ENCODE measurements at regions not wholly inside any gene's neighbourhood (a gene's known extent, or its start where the extent isn't known, plus 50 kb on each side); places are given as distances from the start of the nearest gene placed in this dataset.

DNA sequence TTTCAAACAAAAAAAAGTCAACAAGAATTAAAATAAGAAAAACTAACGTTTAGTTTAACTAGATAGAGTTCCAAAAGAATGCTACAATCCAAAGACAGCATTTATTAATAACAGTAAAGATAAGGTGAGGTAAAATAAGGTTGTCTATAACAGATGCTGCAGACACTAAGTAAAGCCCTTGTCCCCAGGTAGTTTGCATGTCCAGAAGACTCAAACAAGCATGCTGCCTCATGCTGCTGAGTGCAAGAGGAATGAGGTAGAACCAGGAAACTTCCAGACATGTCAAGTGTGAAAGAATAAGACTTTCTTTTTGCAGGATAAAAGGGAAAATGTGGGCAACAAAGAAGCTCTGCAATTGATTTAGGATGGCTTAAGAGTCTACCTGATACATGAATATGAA lies 439.2 kb downstream of the PLOD2 start:
- TF ChIP-seq POLR2AphosphoS5 (IDR thresholded peaks at IDR 0.05) (no peak), POLR2A (IDR thresholded peaks at IDR 0.05) (no peak)
- TF ChIP-seq, protein P1, sequence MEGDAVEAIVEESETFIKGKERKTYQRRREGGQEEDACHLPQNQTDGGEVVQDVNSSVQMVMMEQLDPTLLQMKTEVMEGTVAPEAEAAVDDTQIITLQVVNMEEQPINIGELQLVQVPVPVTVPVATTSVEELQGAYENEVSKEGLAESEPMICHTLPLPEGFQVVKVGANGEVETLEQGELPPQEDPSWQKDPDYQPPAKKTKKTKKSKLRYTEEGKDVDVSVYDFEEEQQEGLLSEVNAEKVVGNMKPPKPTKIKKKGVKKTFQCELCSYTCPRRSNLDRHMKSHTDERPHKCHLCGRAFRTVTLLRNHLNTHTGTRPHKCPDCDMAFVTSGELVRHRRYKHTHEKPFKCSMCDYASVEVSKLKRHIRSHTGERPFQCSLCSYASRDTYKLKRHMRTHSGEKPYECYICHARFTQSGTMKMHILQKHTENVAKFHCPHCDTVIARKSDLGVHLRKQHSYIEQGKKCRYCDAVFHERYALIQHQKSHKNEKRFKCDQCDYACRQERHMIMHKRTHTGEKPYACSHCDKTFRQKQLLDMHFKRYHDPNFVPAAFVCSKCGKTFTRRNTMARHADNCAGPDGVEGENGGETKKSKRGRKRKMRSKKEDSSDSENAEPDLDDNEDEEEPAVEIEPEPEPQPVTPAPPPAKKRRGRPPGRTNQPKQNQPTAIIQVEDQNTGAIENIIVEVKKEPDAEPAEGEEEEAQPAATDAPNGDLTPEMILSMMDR (IDR thresholded peaks at IDR 0.05): no peak
